ENCODE measurements at regions not wholly inside any gene's neighbourhood (a gene's known extent, or its start where the extent isn't known, plus 50 kb on each side); places are given as distances from the start of the nearest gene placed in this dataset.

GRCh38 chr4:4761128-4761982 is 98.1 kb upstream of the MSX1 start:
- Histone ChIP-seq H3K4me2 (ENCODE audit: unreplicated experiment) (no peak overlapping the region), H2AFZ (no peak overlapping the region), H3K4me3 (no peak overlapping the region), H3K4me1 (ENCODE audit: insufficient read depth) (peaks cover 11% of the 10 kb centered on the region; the same call in 1 of the 2 replicates), H3F3A (ENCODE audit: insufficient read depth) (no peaks in the 10 kb centered on the region), H3K9me3 (ENCODE audit: low read depth) (no peaks in the 10 kb centered on the region), H3K79me2 (ENCODE audit: insufficient read depth) (no peaks in the 10 kb centered on the region), H3K9me2 (ENCODE audit: insufficient read depth) (no peaks in the 10 kb centered on the region), H3K9ac (no peak overlapping the region), H3K27ac (no peak overlapping the region), H3K27me3 (replicated peaks; ENCODE audit: insufficient read depth) (no peaks in the 10 kb centered on the region), H4K20me1 (ENCODE audit: insufficient read depth) (no peaks in the 10 kb centered on the region), H3K36me3 (ENCODE audit: low read depth) (no peaks in the 10 kb centered on the region)
- DNase-seq, result peak; percentile 25
- no peak for TF ChIP-seq EZH2 (IDR thresholded peaks at IDR 0.05; ENCODE audit: insufficient read depth, poor library complexity, severe bottlenecking)
- in situ Hi-C loops (cut with MboI), result no loop called here
- WGBS, 2 experiments (ENCODE audit: low coverage in 1 of 2, low lambda C conversion rate in 2 of 2, missing lambda C conversion rate in 2 of 2), result 57 to 62% methylated on average over 20 of the region's 20 CpGs

- H3K27me3 ChIP-seq (replicated peaks; ENCODE audit: insufficient read depth), result peaks cover 3% of the 10 kb centered on the region; the same call in 1 of the 2 replicates
- H3F3A ChIP-seq (ENCODE audit: insufficient read depth), result no peaks in the 10 kb centered on the region
- H3K9ac ChIP-seq, result no peak overlapping the region
- H3K79me2 ChIP-seq (ENCODE audit: insufficient read depth), result no peaks in the 10 kb centered on the region
- H3K4me2 ChIP-seq (ENCODE audit: unreplicated experiment), result no peak overlapping the region
- H3K27ac ChIP-seq, result no peak overlapping the region
- no peak overlapping the region for H3K4me3 ChIP-seq
- H3K4me1 ChIP-seq (ENCODE audit: insufficient read depth), result peaks cover 11% of the 10 kb centered on the region; the same call in 1 of the 2 replicates
- H4K20me1 ChIP-seq (ENCODE audit: insufficient read depth), result no peaks in the 10 kb centered on the region
- peak; percentile 21 for DNase-seq
- no peaks in the 10 kb centered on the region for H3K36me3 ChIP-seq (ENCODE audit: low read depth)
- H2AFZ ChIP-seq, result no peak overlapping the region
- in situ Hi-C loops (cut with MboI), result no loop called here
- WGBS, 2 experiments (ENCODE audit: low coverage in 1 of 2, low lambda C conversion rate in 2 of 2, missing lambda C conversion rate in 2 of 2), result 40 to 44% methylated on average over 7 of the region's 7 CpGs
- H3K9me3 ChIP-seq (ENCODE audit: low read depth), result no peaks in the 10 kb centered on the region
- TF ChIP-seq EZH2 (IDR thresholded peaks at IDR 0.05; ENCODE audit: insufficient read depth, poor library complexity, severe bottlenecking), result no peak
- no peak for TF ChIP-seq EZH2phosphoT487 (IDR thresholded peaks at IDR 0.05; ENCODE audit: insufficient read depth, low read depth)
- no peaks in the 10 kb centered on the region for H3K9me2 ChIP-seq (ENCODE audit: insufficient read depth)
Measured at GRCh38 chr4:4759883-4760282, 99.6 kb upstream of the MSX1 start.

GRCh38 chr4:4759232-4759631 is 100.2 kb upstream of the MSX1 start:
- DNase-seq, result no peak
- H3K9me3 ChIP-seq (ENCODE audit: low read depth), result no peaks in the 10 kb centered on the region
- peaks cover 9% of the 10 kb centered on the region; the same call in 1 of the 2 replicates for H3K27me3 ChIP-seq (replicated peaks; ENCODE audit: insufficient read depth)
- TF ChIP-seq EZH2phosphoT487 (IDR thresholded peaks at IDR 0.05; ENCODE audit: insufficient read depth, low read depth) (no peak), EZH2 (IDR thresholded peaks at IDR 0.05; ENCODE audit: insufficient read depth, poor library complexity, severe bottlenecking) (no peak)
- H3K27ac ChIP-seq, result no peak overlapping the region
- in situ Hi-C loops (cut with MboI), result no loop called here
- no peak overlapping the region for H2AFZ ChIP-seq
- WGBS, 2 experiments (ENCODE audit: low coverage in 1 of 2, low lambda C conversion rate in 2 of 2, missing lambda C conversion rate in 2 of 2), result 94 to 95% methylated on average over 13 of the region's 13 CpGs
- H3K4me2 ChIP-seq (ENCODE audit: unreplicated experiment), result no peak overlapping the region
- no peaks in the 10 kb centered on the region for H4K20me1 ChIP-seq (ENCODE audit: insufficient read depth)
- H3K4me3 ChIP-seq, result no peak overlapping the region
- no peak overlapping the region for H3K9ac ChIP-seq
- H3K79me2 ChIP-seq (ENCODE audit: insufficient read depth), result no peaks in the 10 kb centered on the region
- no peaks in the 10 kb centered on the region for H3F3A ChIP-seq (ENCODE audit: insufficient read depth)
- no peaks in the 10 kb centered on the region for H3K9me2 ChIP-seq (ENCODE audit: insufficient read depth)
- peaks cover 11% of the 10 kb centered on the region; the same call in 1 of the 2 replicates for H3K4me1 ChIP-seq (ENCODE audit: insufficient read depth)
- no peaks in the 10 kb centered on the region for H3K36me3 ChIP-seq (ENCODE audit: low read depth)

GRCh38 chr4:4758681-4759080 is 100.8 kb upstream of the MSX1 start:
- H3K9me3 ChIP-seq (ENCODE audit: low read depth), result no peaks in the 10 kb centered on the region
- WGBS, 2 experiments (ENCODE audit: low coverage in 1 of 2, low lambda C conversion rate in 2 of 2, missing lambda C conversion rate in 2 of 2), result 93% methylated on average over 8 of the region's 8 CpGs
- no peaks in the 10 kb centered on the region for H3K9me2 ChIP-seq (ENCODE audit: insufficient read depth)
- DNase-seq, result no peak
- H3K4me3 ChIP-seq, result no peak overlapping the region
- H4K20me1 ChIP-seq (ENCODE audit: insufficient read depth), result no peaks in the 10 kb centered on the region
- no peak overlapping the region for H3K27ac ChIP-seq
- no peak overlapping the region for H3K4me2 ChIP-seq (ENCODE audit: unreplicated experiment)
- peaks cover 12% of the 10 kb centered on the region; the same call in 1 of the 2 replicates for H3K27me3 ChIP-seq (replicated peaks; ENCODE audit: insufficient read depth)
- peaks cover 9% of the 10 kb centered on the region; the same call in 1 of the 2 replicates for H3K4me1 ChIP-seq (ENCODE audit: insufficient read depth)
- in situ Hi-C loops (cut with MboI), result no loop called here
- H3K79me2 ChIP-seq (ENCODE audit: insufficient read depth), result no peaks in the 10 kb centered on the region
- H3K36me3 ChIP-seq (ENCODE audit: low read depth), result no peaks in the 10 kb centered on the region
- H3F3A ChIP-seq (ENCODE audit: insufficient read depth), result no peaks in the 10 kb centered on the region
- no peak overlapping the region for H3K9ac ChIP-seq
- TF ChIP-seq EZH2phosphoT487 (IDR thresholded peaks at IDR 0.05; ENCODE audit: insufficient read depth, low read depth) (no peak), EZH2 (IDR thresholded peaks at IDR 0.05; ENCODE audit: insufficient read depth, poor library complexity, severe bottlenecking) (no peak)
- no peak overlapping the region for H2AFZ ChIP-seq

Data from GM23248 (cell line).